Effector memory CD4-positive, alpha-beta T cell (primary cell): ENCODE measurements at regions not wholly inside any gene's neighbourhood (a gene's known extent, or its start where the extent isn't known, plus 50 kb on each side); places are given as distances from the start of the nearest gene placed in this dataset.

Source experiments
- DNase-seq, 3 donors: peaks; one replicate each; pipeline ENCODE4 v3.0.0-alpha.2; 2020
- H3K27ac ChIP-seq: 2 replicates; pipeline ENCODE4 v1.7.0; 2013; ENCODE audit warnings: mild to moderate bottlenecking, low read length, moderate library complexity; ENCODE audit not compliant: insufficient read depth, poor library complexity, severe bottlenecking
- H3K27me3 ChIP-seq: replicated peaks from 2 replicates; pipeline ENCODE4 v1.7.0; 2013; ENCODE audit warnings: mild to moderate bottlenecking, low read length; ENCODE audit not compliant: insufficient read depth, control insufficient read depth, poor library complexity, severe bottlenecking
- H3K36me3 ChIP-seq: 2 replicates; pipeline ENCODE4 v1.7.0; 2013; ENCODE audit warnings: mild to moderate bottlenecking, low read length, moderate library complexity; ENCODE audit not compliant: control insufficient read depth, insufficient read depth
- H3K4me1 ChIP-seq: 2 replicates; pipeline ENCODE4 v1.7.0; 2013; ENCODE audit warnings: low read length, mild to moderate bottlenecking; ENCODE audit not compliant: control insufficient read depth, insufficient read depth, poor library complexity, severe bottlenecking
- H3K4me3 ChIP-seq: 2 replicates; pipeline ENCODE4 v1.7.0; 2013; ENCODE audit warnings: low read length, low read depth, mild to moderate bottlenecking; ENCODE audit not compliant: insufficient read depth, poor library complexity, severe bottlenecking
- H3K9me3 ChIP-seq: 2 replicates; pipeline ENCODE4 v1.7.0; 2013; ENCODE audit warnings: mild to moderate bottlenecking, low read length, moderate library complexity; ENCODE audit not compliant: control insufficient read depth

GRCh38 chr2:207458582-207458981, 71.2 kb upstream of the CREB1 start:
- Histone ChIP-seq H3K4me1 (no peaks in the 10 kb centered on the region), H3K4me3 (no peak overlapping the region), H3K27ac (no peak overlapping the region), H3K36me3 (no peaks in the 10 kb centered on the region), H3K27me3 (no peaks in the 10 kb centered on the region), H3K9me3 (no peaks in the 10 kb centered on the region)
- no peak for DNase-seq

GRCh38 chr2:207459990-207460757, 69.6 kb upstream of the CREB1 start:
- H3K4me1 ChIP-seq, result no peaks in the 10 kb centered on the region
- no peak overlapping the region for H3K27ac ChIP-seq
- no peaks in the 10 kb centered on the region for H3K36me3 ChIP-seq
- no peak for DNase-seq
- no peak overlapping the region for H3K4me3 ChIP-seq
- H3K27me3 ChIP-seq, result no peaks in the 10 kb centered on the region
- no peaks in the 10 kb centered on the region for H3K9me3 ChIP-seq

- Histone ChIP-seq H3K36me3 (no peaks in the 10 kb centered on the region), H3K27ac (no peak overlapping the region), H3K27me3 (no peaks in the 10 kb centered on the region), H3K9me3 (no peaks in the 10 kb centered on the region), H3K4me1 (no peaks in the 10 kb centered on the region), H3K4me3 (no peak overlapping the region)
- no peak for DNase-seq
Observed at GRCh38 chr2:207463433-207463832, 66.3 kb upstream of the CREB1 start.

GRCh38 chr2:207464007-207464406, 65.8 kb upstream of the CREB1 start:
- Histone ChIP-seq H3K27ac (no peak overlapping the region), H3K27me3 (no peaks in the 10 kb centered on the region), H3K36me3 (no peaks in the 10 kb centered on the region), H3K9me3 (no peaks in the 10 kb centered on the region), H3K4me3 (no peak overlapping the region), H3K4me1 (no peaks in the 10 kb centered on the region)
- no peak for DNase-seq

GRCh38 chr2:207465894-207466293, 63.9 kb upstream of the CREB1 start:
- H3K9me3 ChIP-seq, result no peaks in the 10 kb centered on the region
- no peak overlapping the region for H3K4me3 ChIP-seq
- H3K4me1 ChIP-seq, result no peaks in the 10 kb centered on the region
- no peaks in the 10 kb centered on the region for H3K27me3 ChIP-seq
- H3K36me3 ChIP-seq, result no peaks in the 10 kb centered on the region
- DNase-seq, result no peak
- no peak overlapping the region for H3K27ac ChIP-seq

GRCh38 chr2:207467716-207468347, 61.9 kb upstream of the CREB1 start:
- Histone ChIP-seq H3K27me3 (no peaks in the 10 kb centered on the region), H3K27ac (no peak overlapping the region), H3K4me1 (no peaks in the 10 kb centered on the region), H3K36me3 (no peaks in the 10 kb centered on the region), H3K4me3 (no peak overlapping the region), H3K9me3 (no peaks in the 10 kb centered on the region)
- DNase-seq, result no peak

- Histone ChIP-seq H3K4me1 (no peaks in the 10 kb centered on the region), H3K27me3 (no peaks in the 10 kb centered on the region), H3K4me3 (no peak overlapping the region), H3K27ac (no peak overlapping the region), H3K36me3 (no peaks in the 10 kb centered on the region), H3K9me3 (no peaks in the 10 kb centered on the region)
- DNase-seq, result no peak
Observed at GRCh38 chr2:207468488-207468887, 61.3 kb upstream of the CREB1 start.

- no peak for DNase-seq
- H3K4me3 ChIP-seq, result no peak overlapping the region
- no peaks in the 10 kb centered on the region for H3K27me3 ChIP-seq
- H3K27ac ChIP-seq, result no peak overlapping the region
- H3K4me1 ChIP-seq, result no peaks in the 10 kb centered on the region
- H3K36me3 ChIP-seq, result no peaks in the 10 kb centered on the region
- H3K9me3 ChIP-seq, result no peaks in the 10 kb centered on the region
Observed at GRCh38 chr2:207469451-207469850, 60.3 kb upstream of the CREB1 start.

- Histone ChIP-seq H3K4me3 (no peak overlapping the region), H3K4me1 (no peaks in the 10 kb centered on the region), H3K27me3 (no peaks in the 10 kb centered on the region), H3K36me3 (no peaks in the 10 kb centered on the region), H3K9me3 (no peaks in the 10 kb centered on the region), H3K27ac (no peak overlapping the region)
- no peak for DNase-seq
Observed at GRCh38 chr2:207469943-207470729, 59.6 kb upstream of the CREB1 start.

- Histone ChIP-seq H3K27me3 (no peaks in the 10 kb centered on the region), H3K27ac (no peak overlapping the region), H3K4me1 (no peaks in the 10 kb centered on the region), H3K36me3 (no peaks in the 10 kb centered on the region), H3K9me3 (no peaks in the 10 kb centered on the region), H3K4me3 (no peak overlapping the region)
- no peak for DNase-seq
Observed at GRCh38 chr2:207471261-207471660, 58.5 kb upstream of the CREB1 start.
